Loucy (cell line): ENCODE measurements at regions not wholly inside any gene's neighbourhood (a gene's known extent, or its start where the extent isn't known, plus 50 kb on each side); places are given as distances from the start of the nearest gene placed in this dataset.

Experiments
- EZH2phosphoT487 ChIP-seq: fragments of 200-600 bp; IDR thresholded peaks from 2 replicates; pipeline ENCODE4 v1.6.1; 2018; ENCODE audit warnings: antibody characterized with exemption, mild to moderate bottlenecking, moderate library complexity, borderline replicate concordance
- TF ChIP-seq, protein P1 (sequence below): fragments of 200-600 bp; sonication (generic); conservative IDR thresholded peaks from 2 replicates; pipeline ENCODE4 v1.5.1; 2014; ENCODE audit warnings: mild to moderate bottlenecking, antibody characterized with exemption, low read length

DNA sequence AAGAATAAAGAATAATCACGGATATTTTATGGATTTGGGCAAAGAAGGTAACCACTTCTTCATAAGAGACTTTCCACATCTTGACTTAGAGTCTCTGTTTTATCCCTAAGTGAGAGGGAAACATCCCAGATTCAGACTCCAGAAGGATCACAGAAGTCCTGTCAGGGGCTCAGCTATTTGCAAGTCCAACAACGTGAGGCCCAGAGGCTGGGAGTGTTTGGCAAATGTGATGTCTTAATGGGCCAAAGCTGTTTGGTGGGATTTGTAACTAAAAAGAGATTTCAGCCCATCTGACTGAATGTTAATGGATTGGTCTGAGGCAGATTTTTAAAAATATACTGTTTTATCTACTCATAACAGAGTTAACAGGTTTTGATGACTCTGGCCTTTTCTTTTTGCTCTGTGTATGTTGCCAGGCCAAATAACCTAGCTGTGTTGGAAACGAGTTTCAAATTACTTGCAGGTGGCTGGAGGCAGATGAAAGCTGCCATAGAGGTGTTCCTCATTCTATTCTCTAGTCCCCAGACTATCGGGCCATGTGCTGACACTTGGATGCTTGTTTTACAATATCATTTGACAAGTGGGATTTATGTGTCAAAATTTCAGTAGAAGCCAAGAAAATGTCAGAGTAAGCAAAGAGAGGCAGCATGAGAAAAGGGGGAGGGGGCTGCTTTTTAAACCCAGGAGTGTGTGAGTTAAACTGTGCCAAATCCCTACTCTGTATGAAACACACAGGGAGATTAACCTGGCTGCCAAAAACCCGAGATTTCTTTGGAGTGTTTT is 330.9 kb downstream of the DCHS2 start:
- TF ChIP-seq, protein P1, sequence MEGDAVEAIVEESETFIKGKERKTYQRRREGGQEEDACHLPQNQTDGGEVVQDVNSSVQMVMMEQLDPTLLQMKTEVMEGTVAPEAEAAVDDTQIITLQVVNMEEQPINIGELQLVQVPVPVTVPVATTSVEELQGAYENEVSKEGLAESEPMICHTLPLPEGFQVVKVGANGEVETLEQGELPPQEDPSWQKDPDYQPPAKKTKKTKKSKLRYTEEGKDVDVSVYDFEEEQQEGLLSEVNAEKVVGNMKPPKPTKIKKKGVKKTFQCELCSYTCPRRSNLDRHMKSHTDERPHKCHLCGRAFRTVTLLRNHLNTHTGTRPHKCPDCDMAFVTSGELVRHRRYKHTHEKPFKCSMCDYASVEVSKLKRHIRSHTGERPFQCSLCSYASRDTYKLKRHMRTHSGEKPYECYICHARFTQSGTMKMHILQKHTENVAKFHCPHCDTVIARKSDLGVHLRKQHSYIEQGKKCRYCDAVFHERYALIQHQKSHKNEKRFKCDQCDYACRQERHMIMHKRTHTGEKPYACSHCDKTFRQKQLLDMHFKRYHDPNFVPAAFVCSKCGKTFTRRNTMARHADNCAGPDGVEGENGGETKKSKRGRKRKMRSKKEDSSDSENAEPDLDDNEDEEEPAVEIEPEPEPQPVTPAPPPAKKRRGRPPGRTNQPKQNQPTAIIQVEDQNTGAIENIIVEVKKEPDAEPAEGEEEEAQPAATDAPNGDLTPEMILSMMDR = no peak
- TF ChIP-seq EZH2phosphoT487 = no peak
